ENCODE measurements at regions not wholly inside any gene's neighbourhood (a gene's known extent, or its start where the extent isn't known, plus 50 kb on each side); places are given as distances from the start of the nearest gene placed in this dataset.

DNA sequence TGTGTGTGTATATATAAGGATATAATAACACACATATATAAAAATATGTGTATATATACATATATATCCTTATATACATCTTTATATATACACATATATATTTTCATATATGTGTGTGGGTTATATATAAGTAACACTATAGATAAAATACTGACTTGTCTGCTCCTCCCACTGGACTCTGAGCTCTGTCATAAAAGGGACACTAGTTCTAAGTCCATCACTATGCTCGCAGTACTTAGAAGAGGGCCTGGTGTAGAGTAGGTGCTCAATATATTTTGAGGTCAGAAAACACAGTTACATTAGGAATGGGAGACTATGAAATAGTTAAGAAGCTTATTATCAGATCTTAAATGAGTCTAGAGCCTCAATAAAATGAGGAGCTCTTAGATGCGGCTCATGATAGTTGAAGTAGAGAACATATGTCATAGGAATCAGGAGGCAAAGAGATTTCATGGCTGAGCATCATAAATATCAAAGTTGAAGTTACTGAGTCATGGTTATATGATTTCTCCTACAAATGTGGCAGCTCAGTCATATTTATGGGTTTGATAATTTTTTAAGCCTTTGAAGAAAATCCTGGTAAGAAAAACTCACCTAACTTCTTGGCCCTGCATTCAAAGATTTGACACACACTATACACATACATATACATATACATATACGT lies 371.2 kb upstream of the THBS1 start:
- H4K20me1 ChIP-seq (ENCODE audit: insufficient read depth, low read length), result no peaks in the 10 kb centered on the region
- no peaks in the 10 kb centered on the region for H3K9me2 ChIP-seq (replicated peaks; ENCODE audit: insufficient read depth, low read length)
- H3K4me3 ChIP-seq (ENCODE audit: low read length), result no peak overlapping the region
- H3K27ac ChIP-seq (ENCODE audit: low read length), result no peak overlapping the region
- TF ChIP-seq EZH2 (optimal IDR thresholded peaks at IDR 0.05; ENCODE audit: low read depth, low read length) (no peak), EZH2phosphoT487 (IDR thresholded peaks at IDR 0.05; ENCODE audit: low read length) (no peak)
- TF ChIP-seq, protein P1, sequence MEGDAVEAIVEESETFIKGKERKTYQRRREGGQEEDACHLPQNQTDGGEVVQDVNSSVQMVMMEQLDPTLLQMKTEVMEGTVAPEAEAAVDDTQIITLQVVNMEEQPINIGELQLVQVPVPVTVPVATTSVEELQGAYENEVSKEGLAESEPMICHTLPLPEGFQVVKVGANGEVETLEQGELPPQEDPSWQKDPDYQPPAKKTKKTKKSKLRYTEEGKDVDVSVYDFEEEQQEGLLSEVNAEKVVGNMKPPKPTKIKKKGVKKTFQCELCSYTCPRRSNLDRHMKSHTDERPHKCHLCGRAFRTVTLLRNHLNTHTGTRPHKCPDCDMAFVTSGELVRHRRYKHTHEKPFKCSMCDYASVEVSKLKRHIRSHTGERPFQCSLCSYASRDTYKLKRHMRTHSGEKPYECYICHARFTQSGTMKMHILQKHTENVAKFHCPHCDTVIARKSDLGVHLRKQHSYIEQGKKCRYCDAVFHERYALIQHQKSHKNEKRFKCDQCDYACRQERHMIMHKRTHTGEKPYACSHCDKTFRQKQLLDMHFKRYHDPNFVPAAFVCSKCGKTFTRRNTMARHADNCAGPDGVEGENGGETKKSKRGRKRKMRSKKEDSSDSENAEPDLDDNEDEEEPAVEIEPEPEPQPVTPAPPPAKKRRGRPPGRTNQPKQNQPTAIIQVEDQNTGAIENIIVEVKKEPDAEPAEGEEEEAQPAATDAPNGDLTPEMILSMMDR (IDR thresholded peaks at IDR 0.05; ENCODE audit: low read length), result no peak
- no peaks in the 10 kb centered on the region for H3K36me3 ChIP-seq (replicated peaks; ENCODE audit: insufficient read depth, low read length)
- H3K79me2 ChIP-seq (ENCODE audit: low read length), result no peaks in the 10 kb centered on the region
- no peaks in the 10 kb centered on the region for H3F3A ChIP-seq (ENCODE audit: insufficient read depth, low read length)
- H3K9ac ChIP-seq (ENCODE audit: low read length), result no peak overlapping the region
- no peaks in the 10 kb centered on the region for H3K4me1 ChIP-seq (ENCODE audit: low read length)
- H3K27me3 ChIP-seq (replicated peaks; ENCODE audit: insufficient read depth, low read length), result no peaks in the 10 kb centered on the region
- H3K4me2 ChIP-seq (ENCODE audit: low read depth, low read length), result no peak overlapping the region
- no peak overlapping the region for H2AFZ ChIP-seq (ENCODE audit: low read length)
- DNase-seq, result no peak
- no peaks in the 10 kb centered on the region for H3K9me3 ChIP-seq (replicated peaks; ENCODE audit: insufficient read depth, low read length)

GRCh38 chr15:39211108-39211979 lies 369.5 kb upstream of the THBS1 start:
- Histone ChIP-seq H3F3A (ENCODE audit: insufficient read depth, low read length) (no peaks in the 10 kb centered on the region), H3K4me1 (ENCODE audit: low read length) (no peaks in the 10 kb centered on the region), H3K27ac (ENCODE audit: low read length) (no peak overlapping the region), H3K9me3 (replicated peaks; ENCODE audit: insufficient read depth, low read length) (no peaks in the 10 kb centered on the region), H4K20me1 (ENCODE audit: insufficient read depth, low read length) (no peaks in the 10 kb centered on the region), H2AFZ (ENCODE audit: low read length) (no peak overlapping the region), H3K79me2 (ENCODE audit: low read length) (no peaks in the 10 kb centered on the region), H3K9ac (ENCODE audit: low read length) (no peak overlapping the region), H3K4me3 (ENCODE audit: low read length) (no peak overlapping the region), H3K27me3 (replicated peaks; ENCODE audit: insufficient read depth, low read length) (no peaks in the 10 kb centered on the region), H3K9me2 (replicated peaks; ENCODE audit: insufficient read depth, low read length) (no peaks in the 10 kb centered on the region), H3K4me2 (ENCODE audit: low read depth, low read length) (no peak overlapping the region), H3K36me3 (replicated peaks; ENCODE audit: insufficient read depth, low read length) (no peaks in the 10 kb centered on the region)
- DNase-seq, result no peak
- TF ChIP-seq EZH2phosphoT487 (IDR thresholded peaks at IDR 0.05; ENCODE audit: low read length) (no peak), EZH2 (optimal IDR thresholded peaks at IDR 0.05; ENCODE audit: low read depth, low read length) (no peak)
- TF ChIP-seq, protein P1 (IDR thresholded peaks at IDR 0.05; ENCODE audit: low read length), result no peak

DNA sequence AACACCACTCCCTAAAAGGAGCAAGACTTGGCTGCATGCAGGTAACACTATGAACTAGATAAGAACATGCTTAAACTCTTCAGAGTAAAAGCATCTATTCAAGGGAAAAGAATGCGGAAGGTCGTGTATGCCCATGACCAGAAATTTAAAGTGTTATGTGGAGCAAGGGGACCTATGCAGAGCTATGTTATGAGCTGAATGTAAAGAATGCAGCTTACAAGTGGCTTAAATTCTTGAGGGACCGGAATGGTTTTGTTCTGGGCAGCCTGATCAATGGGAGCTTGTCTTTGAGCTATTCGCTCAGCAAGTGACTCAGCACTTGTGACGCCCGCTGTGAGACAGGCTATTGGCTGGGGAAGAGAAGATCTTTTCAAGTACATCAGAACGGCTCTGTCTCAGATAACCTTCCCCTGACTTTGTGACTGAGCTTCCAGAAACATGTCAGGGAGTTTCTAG lies 367.5 kb upstream of the THBS1 start:
- Histone ChIP-seq H3K4me2 (ENCODE audit: low read depth, low read length) (no peak overlapping the region), H3K9me2 (replicated peaks; ENCODE audit: insufficient read depth, low read length) (no peaks in the 10 kb centered on the region), H3K27ac (ENCODE audit: low read length) (no peak overlapping the region), H3K79me2 (ENCODE audit: low read length) (no peaks in the 10 kb centered on the region), H3K9me3 (replicated peaks; ENCODE audit: insufficient read depth, low read length) (no peaks in the 10 kb centered on the region), H3F3A (ENCODE audit: insufficient read depth, low read length) (no peaks in the 10 kb centered on the region), H3K4me1 (ENCODE audit: low read length) (no peaks in the 10 kb centered on the region), H3K36me3 (replicated peaks; ENCODE audit: insufficient read depth, low read length) (no peaks in the 10 kb centered on the region), H2AFZ (ENCODE audit: low read length) (no peak overlapping the region), H4K20me1 (ENCODE audit: insufficient read depth, low read length) (no peaks in the 10 kb centered on the region), H3K9ac (ENCODE audit: low read length) (no peak overlapping the region), H3K4me3 (ENCODE audit: low read length) (no peak overlapping the region), H3K27me3 (replicated peaks; ENCODE audit: insufficient read depth, low read length) (no peaks in the 10 kb centered on the region)
- TF ChIP-seq, protein P1 (IDR thresholded peaks at IDR 0.05; ENCODE audit: low read length), result no peak
- TF ChIP-seq EZH2phosphoT487 (IDR thresholded peaks at IDR 0.05; ENCODE audit: low read length) (no peak), EZH2 (optimal IDR thresholded peaks at IDR 0.05; ENCODE audit: low read depth, low read length) (no peak)
- DNase-seq, result no peak

All from MM.1S (cell line).